HL-60 (cell line): ENCODE measurements at regions not wholly inside any gene's neighbourhood (a gene's known extent, or its start where the extent isn't known, plus 50 kb on each side); places are given as distances from the start of the nearest gene placed in this dataset.

Source experiments
- CTCF ChIP-seq: IDR thresholded peaks from one replicate; pipeline ENCODE4 v1.5.1; 2011; ENCODE audit warnings: low read length, control low read depth, inconsistent platforms; ENCODE audit not compliant: insufficient read depth
- GABPA ChIP-seq: IDR thresholded peaks from 2 replicates; pipeline ENCODE4 v1.6.1; 2012; ENCODE audit warnings: low read depth
- POLR2AphosphoS5 ChIP-seq: IDR thresholded peaks from 2 replicates; pipeline ENCODE4 v1.6.1; 2012; ENCODE audit warnings: low read depth
- REST ChIP-seq: IDR thresholded peaks from 2 replicates; pipeline ENCODE4 v1.6.1; 2012; ENCODE audit warnings: low read depth; ENCODE audit not compliant: insufficient replicate concordance

GRCh38 chr17:79258041-79258440 is 183.4 kb downstream of the ENGASE start:
- no peak for TF ChIP-seq CTCF
- TF ChIP-seq GABPA: no peak
- no peak for TF ChIP-seq REST
- TF ChIP-seq POLR2AphosphoS5: no peak
